MM.1S (cell line): ENCODE measurements at regions not wholly inside any gene's neighbourhood (a gene's known extent, or its start where the extent isn't known, plus 50 kb on each side); places are given as distances from the start of the nearest gene placed in this dataset.

ENCODE experiments used
- DNase-seq: peaks from one replicate; pipeline ENCODE4 v3.0.0-alpha.2; 2015
- H2AFZ ChIP-seq: fragments of 300-600 bp; sonication (generic); 2 replicates; pipeline ENCODE4 v1.6.0; 2016; ENCODE audit warnings: antibody characterized with exemption, low read length
- H3F3A ChIP-seq: fragments of 300-600 bp; sonication (generic); 2 replicates; pipeline ENCODE4 v1.6.1; 2016; ENCODE audit warnings: mild to moderate bottlenecking, antibody characterized with exemption, low read length, moderate library complexity, mixed read lengths; ENCODE audit not compliant: insufficient read depth
- H3K27ac ChIP-seq: fragments of 300-600 bp; sonication (generic); 2 replicates; pipeline ENCODE4 v1.5.1; 2016; ENCODE audit warnings: mild to moderate bottlenecking, low read length
- H3K27me3 ChIP-seq: fragments of 300-600 bp; sonication (generic); replicated peaks from 2 replicates; pipeline ENCODE4 v1.6.0; 2016; ENCODE audit warnings: low read length; ENCODE audit not compliant: insufficient read depth
- H3K36me3 ChIP-seq: fragments of 300-600 bp; sonication (generic); replicated peaks from 2 replicates; pipeline ENCODE4 v1.6.1; 2016; ENCODE audit warnings: mild to moderate bottlenecking, low read length, mixed read lengths; ENCODE audit not compliant: insufficient read depth
- H3K4me1 ChIP-seq: fragments of 300-600 bp; sonication (generic); 2 replicates; pipeline ENCODE4 v1.6.1; 2016; ENCODE audit warnings: low read length, mixed read lengths
- H3K4me2 ChIP-seq: fragments of 300-600 bp; sonication (generic); 2 replicates; pipeline ENCODE4 v1.6.0; 2016; ENCODE audit warnings: low read depth, low read length
- H3K4me3 ChIP-seq: fragments of 300-600 bp; sonication (generic); 2 replicates; pipeline ENCODE4 v1.5.1; 2016; ENCODE audit warnings: low read length, mixed read lengths
- H3K79me2 ChIP-seq: fragments of 300-600 bp; sonication (generic); 2 replicates; pipeline ENCODE4 v1.6.1; 2016; ENCODE audit warnings: mixed run types, low read length, mixed read lengths
- H3K9ac ChIP-seq: fragments of 300-600 bp; sonication (generic); 2 replicates; pipeline ENCODE4 v1.6.1; 2016; ENCODE audit warnings: low read length, mixed read lengths
- H3K9me2 ChIP-seq: fragments of 300-600 bp; sonication (generic); replicated peaks from 2 replicates; pipeline ENCODE4 v1.6.1; 2016; ENCODE audit warnings: mild to moderate bottlenecking, low read length, mixed read lengths; ENCODE audit not compliant: insufficient read depth
- H3K9me3 ChIP-seq: fragments of 300-600 bp; sonication (generic); replicated peaks from 2 replicates; pipeline ENCODE4 v1.6.1; 2016; ENCODE audit warnings: mild to moderate bottlenecking, low read length, mixed read lengths; ENCODE audit not compliant: insufficient read depth
- H4K20me1 ChIP-seq: fragments of 300-600 bp; sonication (generic); 2 replicates; pipeline ENCODE4 v1.6.1; 2016; ENCODE audit warnings: mild to moderate bottlenecking, low read length, moderate library complexity, mixed read lengths; ENCODE audit not compliant: insufficient read depth
- CTCF ChIP-seq: fragments of 300-600 bp; sonication (generic); IDR thresholded peaks from 2 replicates; pipeline ENCODE4 v1.5.1; 2016; ENCODE audit warnings: antibody characterized with exemption, low read length, mixed read lengths
- EZH2 ChIP-seq: fragments of 300-600 bp; sonication (generic); optimal IDR thresholded peaks from 2 replicates; pipeline ENCODE3; 2017; ENCODE audit warnings: low read depth, mild to moderate bottlenecking, antibody characterized with exemption, low read length, mixed read lengths
- EZH2phosphoT487 ChIP-seq: fragments of 300-600 bp; sonication (generic); IDR thresholded peaks from 2 replicates; pipeline ENCODE4 v1.6.1; 2018; ENCODE audit warnings: antibody characterized with exemption, low read length

- no peaks in the 10 kb centered on the region for H3K9me2 ChIP-seq
- H3K4me3 ChIP-seq, result no peak overlapping the region
- no peaks in the 10 kb centered on the region for H3K9me3 ChIP-seq
- H3K27me3 ChIP-seq, result no peaks in the 10 kb centered on the region
- H3K4me2 ChIP-seq, result no peak overlapping the region
- H3F3A ChIP-seq, result no peaks in the 10 kb centered on the region
- no peak overlapping the region for H2AFZ ChIP-seq
- no peaks in the 10 kb centered on the region for H3K36me3 ChIP-seq
- no peak for DNase-seq
- H3K79me2 ChIP-seq, result no peaks in the 10 kb centered on the region
- no peak for TF ChIP-seq EZH2
- TF ChIP-seq CTCF, result no peak
- no peak for TF ChIP-seq EZH2phosphoT487
- H4K20me1 ChIP-seq, result no peaks in the 10 kb centered on the region
- no peak overlapping the region for H3K27ac ChIP-seq
- no peaks in the 10 kb centered on the region for H3K4me1 ChIP-seq
- no peak overlapping the region for H3K9ac ChIP-seq
These were observed 1188.1 kb downstream of the PCDH7 start for GRCh38 chr4:31908261-31908660.

GRCh38 chr4:31917334-31917733, 1197.2 kb downstream of the PCDH7 start:
- Histone ChIP-seq H3K27ac (no peak overlapping the region), H3K36me3 (no peaks in the 10 kb centered on the region), H3K9ac (no peak overlapping the region), H3K4me2 (no peak overlapping the region), H3K9me3 (no peaks in the 10 kb centered on the region), H3K79me2 (no peaks in the 10 kb centered on the region), H3K4me3 (no peak overlapping the region), H3K27me3 (no peaks in the 10 kb centered on the region), H3F3A (no peaks in the 10 kb centered on the region), H2AFZ (no peak overlapping the region), H4K20me1 (no peaks in the 10 kb centered on the region), H3K9me2 (no peaks in the 10 kb centered on the region), H3K4me1 (no peaks in the 10 kb centered on the region)
- DNase-seq, result no peak
- TF ChIP-seq EZH2 (no peak), EZH2phosphoT487 (no peak), CTCF (no peak)

- no peaks in the 10 kb centered on the region for H3F3A ChIP-seq
- H3K9me3 ChIP-seq, result no peaks in the 10 kb centered on the region
- no peak overlapping the region for H2AFZ ChIP-seq
- TF ChIP-seq EZH2 (no peak), CTCF (no peak), EZH2phosphoT487 (no peak)
- H3K4me1 ChIP-seq, result no peaks in the 10 kb centered on the region
- no peaks in the 10 kb centered on the region for H3K9me2 ChIP-seq
- H3K36me3 ChIP-seq, result no peaks in the 10 kb centered on the region
- no peak overlapping the region for H3K4me2 ChIP-seq
- H3K9ac ChIP-seq, result no peak overlapping the region
- H3K4me3 ChIP-seq, result no peak overlapping the region
- no peak for DNase-seq
- H3K27ac ChIP-seq, result no peak overlapping the region
- no peaks in the 10 kb centered on the region for H3K27me3 ChIP-seq
- no peaks in the 10 kb centered on the region for H3K79me2 ChIP-seq
- no peaks in the 10 kb centered on the region for H4K20me1 ChIP-seq
These were observed 1198.7 kb downstream of the PCDH7 start for GRCh38 chr4:31918891-31919290.
